Peyer's patch (tissue), 4 donors: ENCODE measurements at regions not wholly inside any gene's neighbourhood (a gene's known extent, or its start where the extent isn't known, plus 50 kb on each side); places are given as distances from the start of the nearest gene placed in this dataset.

Experiments
- CTCF ChIP-seq, 6 experiments: fragments of 450-650 bp in 4 of 6; fragments of 200-600 bp in 2 of 6; sonication (generic) in 1 of 6; IDR thresholded peaks; one replicate each; pipeline ENCODE4 v1.5.1; 2017 to 2019; ENCODE audit warnings: antibody characterized with exemption in 6 of 6, mild to moderate bottlenecking in 3 of 6, moderate library complexity in 1 of 6
- POLR2A ChIP-seq, 2 donors: fragments of 450-650 bp; IDR thresholded peaks; one replicate each; pipeline ENCODE4 v1.5.1; 2017; ENCODE audit warnings: antibody characterized with exemption in 2 of 2, mild to moderate bottlenecking in 2 of 2, moderate library complexity in 2 of 2

- TF ChIP-seq CTCF (IDR thresholded peaks at IDR 0.05) (no peak), POLR2A (IDR thresholded peaks at IDR 0.05) (no peak)
These were observed 662.8 kb downstream of the BRD1 start for GRCh38 chr22:49164773-49165320.
